ENCODE measurements at regions not wholly inside any gene's neighbourhood (a gene's known extent, or its start where the extent isn't known, plus 50 kb on each side); places are given as distances from the start of the nearest gene placed in this dataset.

- Histone ChIP-seq H3K27ac (ENCODE audit: low read depth, low read length) (no peak overlapping the region), H3K9me3 (ENCODE audit: insufficient read depth, low read length) (no peaks in the 10 kb centered on the region), H3K36me3 (ENCODE audit: low read length) (no peaks in the 10 kb centered on the region), H3K9me2 (replicated peaks; ENCODE audit: insufficient read depth, low read length) (no peaks in the 10 kb centered on the region), H3K9ac (ENCODE audit: low read length) (no peak overlapping the region), H3F3A (ENCODE audit: insufficient read depth) (no peaks in the 10 kb centered on the region), H3K79me2 (ENCODE audit: insufficient read depth, low read length) (no peaks in the 10 kb centered on the region), H3K27me3 (ENCODE audit: low read length) (no peaks in the 10 kb centered on the region), H3K4me3 (ENCODE audit: insufficient read depth, low read length, poor library complexity, severe bottlenecking) (no peak overlapping the region), H3K4me2 (ENCODE audit: low read depth, low read length, poor library complexity, severe bottlenecking) (no peak overlapping the region), H2AFZ (ENCODE audit: low read depth, low read length, severe bottlenecking) (no peak overlapping the region), H4K20me1 (ENCODE audit: low read depth, low read length) (no peaks in the 10 kb centered on the region)
- TF ChIP-seq EZH2phosphoT487 (conservative IDR thresholded peaks at IDR 0.05; ENCODE audit: low read length) (no peak), CTCF (IDR thresholded peaks at IDR 0.05; ENCODE audit: insufficient read depth, low read length, poor library complexity, severe bottlenecking) (no peak)
Measured at GRCh38 chr2:52995424-52995823, 772.2 kb upstream of the CHAC2 start.

GRCh38 chr2:52976143-52976949, 791.3 kb upstream of the CHAC2 start:
- H3K9ac ChIP-seq (ENCODE audit: low read length): no peak overlapping the region
- TF ChIP-seq EZH2phosphoT487 (conservative IDR thresholded peaks at IDR 0.05; ENCODE audit: low read length): no peak
- TF ChIP-seq CTCF (IDR thresholded peaks at IDR 0.05; ENCODE audit: insufficient read depth, low read length, poor library complexity, severe bottlenecking): peak; percentile 43
- no peaks in the 10 kb centered on the region for H3K79me2 ChIP-seq (ENCODE audit: insufficient read depth, low read length)
- H3K4me3 ChIP-seq (ENCODE audit: insufficient read depth, low read length, poor library complexity, severe bottlenecking): no peak overlapping the region
- H3K9me2 ChIP-seq (replicated peaks; ENCODE audit: insufficient read depth, low read length): no peaks in the 10 kb centered on the region
- H2AFZ ChIP-seq (ENCODE audit: low read depth, low read length, severe bottlenecking): no peak overlapping the region
- H4K20me1 ChIP-seq (ENCODE audit: low read depth, low read length): no peaks in the 10 kb centered on the region
- no peak overlapping the region for H3K27ac ChIP-seq (ENCODE audit: low read depth, low read length)
- no peak overlapping the region for H3K4me2 ChIP-seq (ENCODE audit: low read depth, low read length, poor library complexity, severe bottlenecking)
- H3F3A ChIP-seq (ENCODE audit: insufficient read depth): no peaks in the 10 kb centered on the region
- no peaks in the 10 kb centered on the region for H3K9me3 ChIP-seq (ENCODE audit: insufficient read depth, low read length)
- no peaks in the 10 kb centered on the region for H3K27me3 ChIP-seq (ENCODE audit: low read length)
- H3K36me3 ChIP-seq (ENCODE audit: low read length): no peaks in the 10 kb centered on the region

GRCh38 chr2:52974127-52974526, 793.5 kb upstream of the CHAC2 start:
- Histone ChIP-seq H3K36me3 (ENCODE audit: low read length) (no peaks in the 10 kb centered on the region), H4K20me1 (ENCODE audit: low read depth, low read length) (no peaks in the 10 kb centered on the region), H3K4me2 (ENCODE audit: low read depth, low read length, poor library complexity, severe bottlenecking) (no peak overlapping the region), H3K79me2 (ENCODE audit: insufficient read depth, low read length) (no peaks in the 10 kb centered on the region), H3K9ac (ENCODE audit: low read length) (no peak overlapping the region), H3K9me2 (replicated peaks; ENCODE audit: insufficient read depth, low read length) (no peaks in the 10 kb centered on the region), H3K4me3 (ENCODE audit: insufficient read depth, low read length, poor library complexity, severe bottlenecking) (no peak overlapping the region), H3K27me3 (ENCODE audit: low read length) (no peaks in the 10 kb centered on the region), H3F3A (ENCODE audit: insufficient read depth) (no peaks in the 10 kb centered on the region), H3K27ac (ENCODE audit: low read depth, low read length) (no peak overlapping the region), H2AFZ (ENCODE audit: low read depth, low read length, severe bottlenecking) (no peak overlapping the region), H3K9me3 (ENCODE audit: insufficient read depth, low read length) (no peaks in the 10 kb centered on the region)
- no peak for TF ChIP-seq CTCF (IDR thresholded peaks at IDR 0.05; ENCODE audit: insufficient read depth, low read length, poor library complexity, severe bottlenecking)

All from SU-DHL-6 (cell line).